ENCODE measurements at regions not wholly inside any gene's neighbourhood (a gene's known extent, or its start where the extent isn't known, plus 50 kb on each side); places are given as distances from the start of the nearest gene placed in this dataset.

DNA sequence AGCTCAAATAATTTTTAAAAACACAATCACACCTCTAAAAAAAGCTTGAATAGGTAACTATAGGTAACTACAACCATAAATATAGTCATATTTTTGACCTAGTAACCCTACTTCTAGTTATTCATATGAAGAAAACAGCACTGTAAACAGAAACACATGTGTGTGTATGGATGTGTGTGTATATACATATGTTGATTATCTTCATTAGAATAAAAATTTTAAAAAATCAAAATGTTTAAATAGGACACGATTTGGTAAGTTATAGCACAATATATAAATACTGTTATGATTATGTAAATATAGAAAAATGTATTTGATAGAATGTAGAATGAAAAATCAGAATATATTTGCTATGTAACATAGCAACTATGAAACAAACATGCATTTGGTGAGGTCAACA is 258.1 kb upstream of the GK2 start:
- ChIA-PET CTCF (no interaction called here), POLR2A (no interaction called here)
- TF ChIP-seq, protein P1, sequence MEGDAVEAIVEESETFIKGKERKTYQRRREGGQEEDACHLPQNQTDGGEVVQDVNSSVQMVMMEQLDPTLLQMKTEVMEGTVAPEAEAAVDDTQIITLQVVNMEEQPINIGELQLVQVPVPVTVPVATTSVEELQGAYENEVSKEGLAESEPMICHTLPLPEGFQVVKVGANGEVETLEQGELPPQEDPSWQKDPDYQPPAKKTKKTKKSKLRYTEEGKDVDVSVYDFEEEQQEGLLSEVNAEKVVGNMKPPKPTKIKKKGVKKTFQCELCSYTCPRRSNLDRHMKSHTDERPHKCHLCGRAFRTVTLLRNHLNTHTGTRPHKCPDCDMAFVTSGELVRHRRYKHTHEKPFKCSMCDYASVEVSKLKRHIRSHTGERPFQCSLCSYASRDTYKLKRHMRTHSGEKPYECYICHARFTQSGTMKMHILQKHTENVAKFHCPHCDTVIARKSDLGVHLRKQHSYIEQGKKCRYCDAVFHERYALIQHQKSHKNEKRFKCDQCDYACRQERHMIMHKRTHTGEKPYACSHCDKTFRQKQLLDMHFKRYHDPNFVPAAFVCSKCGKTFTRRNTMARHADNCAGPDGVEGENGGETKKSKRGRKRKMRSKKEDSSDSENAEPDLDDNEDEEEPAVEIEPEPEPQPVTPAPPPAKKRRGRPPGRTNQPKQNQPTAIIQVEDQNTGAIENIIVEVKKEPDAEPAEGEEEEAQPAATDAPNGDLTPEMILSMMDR (IDR thresholded peaks at IDR 0.05; ENCODE audit: insufficient read depth in 1 of 2, low read depth in 1 of 2, low read length in 1 of 2, severe bottlenecking in 1 of 2, unreplicated experiment in 1 of 2): no peak
- Histone ChIP-seq H3K9me3 (peaks cover 3% of the 10 kb centered on the region; the same call in 1 of the 2 replicates), H3K36me3 (ENCODE audit: control insufficient read depth, insufficient read depth, low read length) (no peaks in the 10 kb centered on the region), H3K4me3 (ENCODE audit: low read depth, low read length) (no peak overlapping the region), H3K4me1 (no peaks in the 10 kb centered on the region), H3K27me3 (replicated peaks; ENCODE audit: control insufficient read depth, insufficient read depth, low read length) (no peaks in the 10 kb centered on the region)
- peaks cover 24% of the 10 kb centered on the region for H3K9me3 Mint-ChIP-seq (ENCODE audit: unreplicated experiment)
- H3K27ac Mint-ChIP-seq (ENCODE audit: unreplicated experiment): no peak overlapping the region
- no TSS peak for BruUV-seq (replicated peaks)
- no peaks in the 10 kb centered on the region for H3K4me1 Mint-ChIP-seq (ENCODE audit: low read depth, unreplicated experiment)
- no peaks in the 10 kb centered on the region for H3K36me3 Mint-ChIP-seq (ENCODE audit: insufficient read depth, unreplicated experiment)
- no peak for DNase-seq
- intact Hi-C loops (cut with micrococcal nuclease; ENCODE audit: unreplicated experiment): no loop called here
- no peaks in the 10 kb centered on the region for H3K27me3 Mint-ChIP-seq (ENCODE audit: insufficient read depth, unreplicated experiment)
- H3K4me3 Mint-ChIP-seq (ENCODE audit: unreplicated experiment): no peak overlapping the region

DNA sequence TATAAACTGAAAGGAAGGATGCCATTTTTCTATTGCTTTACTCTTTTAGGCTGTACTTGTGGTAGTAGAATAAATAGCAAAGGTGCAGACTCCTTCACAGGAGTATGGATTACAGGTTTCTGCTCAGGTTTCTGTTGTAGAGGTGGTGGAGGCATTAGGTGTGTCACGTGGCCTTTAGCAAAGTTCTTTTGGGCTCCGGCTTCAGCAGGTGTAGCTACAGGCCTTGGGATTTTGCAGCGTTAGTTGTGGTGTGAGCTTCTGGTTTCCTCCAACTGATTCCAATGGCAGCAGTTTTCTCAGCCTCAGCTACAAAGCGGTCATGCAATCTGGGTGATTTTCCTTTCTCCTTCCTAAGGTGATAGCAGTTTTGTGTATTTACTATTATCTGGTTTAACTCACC is 255.8 kb upstream of the GK2 start:
- Mint-ChIP-seq H3K4me1 (ENCODE audit: low read depth, unreplicated experiment) (no peaks in the 10 kb centered on the region), H3K27ac (ENCODE audit: unreplicated experiment) (no peak overlapping the region), H3K4me3 (ENCODE audit: unreplicated experiment) (no peak overlapping the region), H3K27me3 (ENCODE audit: insufficient read depth, unreplicated experiment) (no peaks in the 10 kb centered on the region), H3K9me3 (ENCODE audit: unreplicated experiment) (peaks cover 12% of the 10 kb centered on the region), H3K36me3 (ENCODE audit: insufficient read depth, unreplicated experiment) (no peaks in the 10 kb centered on the region)
- DNase-seq: no peak
- CTCF ChIA-PET: no interaction called here
- Histone ChIP-seq H3K4me1 (no peaks in the 10 kb centered on the region), H3K27me3 (replicated peaks; ENCODE audit: control insufficient read depth, insufficient read depth, low read length) (no peaks in the 10 kb centered on the region), H3K4me3 (ENCODE audit: low read depth, low read length) (no peak overlapping the region), H3K9me3 (no peaks in the 10 kb centered on the region), H3K36me3 (ENCODE audit: control insufficient read depth, insufficient read depth, low read length) (no peaks in the 10 kb centered on the region)
- TF ChIP-seq, protein P1 (IDR thresholded peaks at IDR 0.05; ENCODE audit: insufficient read depth in 1 of 2, low read depth in 1 of 2, low read length in 1 of 2, severe bottlenecking in 1 of 2, unreplicated experiment in 1 of 2): no peak
- intact Hi-C loops (cut with micrococcal nuclease; ENCODE audit: unreplicated experiment): no loop called here
- BruUV-seq (replicated peaks): no TSS peak
- POLR2A ChIA-PET: no interaction called here

DNA sequence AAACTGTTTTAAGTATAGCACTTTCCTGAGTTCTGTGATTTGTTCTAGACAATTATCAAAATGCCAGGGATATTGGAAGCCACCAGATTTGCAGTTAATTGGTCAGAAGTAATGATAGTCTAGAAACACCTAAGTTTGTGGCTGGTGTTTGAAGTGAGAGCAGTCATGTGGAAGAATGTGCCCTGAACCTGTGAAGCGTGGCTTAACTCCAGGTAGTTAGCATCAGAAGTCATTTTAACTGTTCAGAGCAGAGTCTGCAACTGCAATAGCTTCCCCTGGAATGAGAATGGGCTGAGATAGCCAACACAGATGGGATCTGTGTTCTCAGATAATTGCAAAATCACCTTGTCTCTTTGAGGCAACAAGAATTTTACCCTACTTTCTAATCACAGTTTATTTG is 255.1 kb upstream of the GK2 start:
- Mint-ChIP-seq H3K4me3 (ENCODE audit: unreplicated experiment) (no peak overlapping the region), H3K9me3 (ENCODE audit: unreplicated experiment) (peaks cover 11% of the 10 kb centered on the region), H3K36me3 (ENCODE audit: insufficient read depth, unreplicated experiment) (no peaks in the 10 kb centered on the region), H3K27ac (ENCODE audit: unreplicated experiment) (no peak overlapping the region), H3K4me1 (ENCODE audit: low read depth, unreplicated experiment) (no peaks in the 10 kb centered on the region), H3K27me3 (ENCODE audit: insufficient read depth, unreplicated experiment) (no peaks in the 10 kb centered on the region)
- TF ChIP-seq, protein P1 (IDR thresholded peaks at IDR 0.05; ENCODE audit: insufficient read depth in 1 of 2, low read depth in 1 of 2, low read length in 1 of 2, severe bottlenecking in 1 of 2, unreplicated experiment in 1 of 2): no peak
- no peaks in the 10 kb centered on the region for H3K36me3 ChIP-seq (ENCODE audit: control insufficient read depth, insufficient read depth, low read length)
- intact Hi-C loops (cut with micrococcal nuclease; ENCODE audit: unreplicated experiment): no loop called here
- DNase-seq: no peak
- H3K4me1 ChIP-seq: no peaks in the 10 kb centered on the region
- no peaks in the 10 kb centered on the region for H3K9me3 ChIP-seq
- ChIA-PET POLR2A (no interaction called here), CTCF (no interaction called here)
- no peaks in the 10 kb centered on the region for H3K27me3 ChIP-seq (replicated peaks; ENCODE audit: control insufficient read depth, insufficient read depth, low read length)
- no TSS peak for BruUV-seq (replicated peaks)
- H3K4me3 ChIP-seq (ENCODE audit: low read depth, low read length): no peak overlapping the region
